B cell (primary cell): ENCODE measurements at regions not wholly inside any gene's neighbourhood (a gene's known extent, or its start where the extent isn't known, plus 50 kb on each side); places are given as distances from the start of the nearest gene placed in this dataset.
"Not testable (repeated sequence)": the region's sequence is repeated elsewhere in the genome, so short reads cannot be mapped to it uniquely, and the experiment has no call there.

Source experiments
- ATAC-seq: fragments of 200-7000 bp; cut with Tn5 transposase; one replicate; pipeline ENCODE4 v1.10.0; 2021; ENCODE audit warnings: low read depth, mild to moderate bottlenecking, moderate number of reproducible peaks, moderate library complexity
- CTCF ChIA-PET: fragments of 350-600 bp; sonication (Branson Sonifier 250); formaldehyde crosslinking; loops from one replicate; lab custom pipeline; 2021; ENCODE audit warnings: antibody characterized with exemption, inconsistent platforms; lab: Charles Lee
- POLR2A ChIA-PET: fragments of 350-600 bp; sonication (Branson Sonifier 250); formaldehyde crosslinking; loops from one replicate; lab custom pipeline; 2021; ENCODE audit warnings: antibody characterized with exemption; lab: Charles Lee
- DNase-seq: peaks from one replicate; pipeline ENCODE4 v3.0.0; 2013
- H2AFZ ChIP-seq: 2 replicates; pipeline ENCODE4 v1.6.1; 2012; ENCODE audit warnings: mild to moderate bottlenecking, low read depth, low read length; ENCODE audit not compliant: insufficient read depth, poor library complexity, severe bottlenecking
- H3K27ac ChIP-seq, 2 donors: 1 replicate in 1 of 2; 2 replicates in 1 of 2; pipeline ENCODE4 v1.5.1; 2012 to 2013; ENCODE audit warnings: low read length in 2 of 2, mild to moderate bottlenecking in 2 of 2, moderate library complexity in 1 of 2
- H3K27me3 ChIP-seq, 4 experiments: fragments of 200-600 bp in 1 of 4; sonication (generic) in 1 of 4; replicated peaks in 1 of 4; 1 replicate in 2 of 4; 2 replicates in 2 of 4; pipeline versions ENCODE4 v1.6.1 to v1.7.0; 2013 to 2016; ENCODE audit warnings: low read length in 3 of 4, mild to moderate bottlenecking in 2 of 4, mixed read lengths in 1 of 4, moderate library complexity in 1 of 4; ENCODE audit not compliant: insufficient read depth in 4 of 4, control insufficient read depth in 3 of 4; ENCODE audit errors: control extremely low read depth in 1 of 4
- H3K36me3 ChIP-seq, 2 experiments: replicated peaks in 1 of 2; 1 replicate in 1 of 2; 2 replicates in 1 of 2; pipeline versions ENCODE4 v1.6.1 to v1.7.1; 2013; ENCODE audit warnings: low read length in 1 of 2; ENCODE audit not compliant: insufficient read depth in 2 of 2, control insufficient read depth in 1 of 2; ENCODE audit errors: control extremely low read depth in 1 of 2, extremely low read depth in 1 of 2
- H3K4me1 ChIP-seq, 2 donors: fragments of 200-600 bp in 1 of 2; sonication (generic) in 1 of 2; 1 replicate in 1 of 2; 2 replicates in 1 of 2; pipeline versions ENCODE4 v1.5.1 to v1.6.1; 2013 to 2017; ENCODE audit warnings: low read length in 2 of 2; ENCODE audit not compliant: control insufficient read depth in 2 of 2, insufficient read depth in 2 of 2
- H3K4me2 ChIP-seq: replicated peaks from 2 replicates; pipeline ENCODE3; 2012; ENCODE audit warnings: mild to moderate bottlenecking, low read depth, low read length; ENCODE audit not compliant: poor library complexity, severe bottlenecking
- H3K4me3 ChIP-seq, 5 experiments: fragments of 200-600 bp in 1 of 5; sonication (generic) in 1 of 5; 1 replicate in 3 of 5; 2 replicates in 2 of 5; pipeline versions ENCODE4 v1.5.1 to v1.7.0; 2011 to 2016; ENCODE audit warnings: low read length in 4 of 5, mild to moderate bottlenecking in 4 of 5, low read depth in 2 of 5, control low read depth in 1 of 5, moderate library complexity in 1 of 5; ENCODE audit not compliant: insufficient read depth in 1 of 5; ENCODE audit errors: control extremely low read depth in 1 of 5, extremely low read depth in 1 of 5
- H3K79me2 ChIP-seq: fragments of 200-600 bp; sonication (generic); one replicate; pipeline ENCODE4 v1.6.0; 2016; ENCODE audit warnings: low read length; ENCODE audit not compliant: control insufficient read depth, insufficient read depth
- H3K9ac ChIP-seq: fragments of 200-600 bp; sonication (generic); 2 replicates; pipeline ENCODE4 v1.6.1; 2017; ENCODE audit warnings: mild to moderate bottlenecking, low read length, moderate library complexity
- H3K9me3 ChIP-seq, 3 donors: one replicate each; pipeline versions ENCODE4 v1.6.1 to v1.7.1; 2013; ENCODE audit warnings: low read length in 2 of 3; ENCODE audit not compliant: control insufficient read depth in 2 of 3, insufficient read depth in 1 of 3; ENCODE audit errors: control extremely low read depth in 1 of 3
- H4K20me1 ChIP-seq: 2 replicates; pipeline ENCODE4 v1.6.0; 2012; ENCODE audit warnings: mild to moderate bottlenecking, low read length; ENCODE audit not compliant: insufficient read depth, control insufficient read depth, poor library complexity, severe bottlenecking
- H3K27ac Mint-ChIP-seq: one replicate; pipeline ENCODE4 v1.8.0; 2021; ENCODE audit warnings: mixed read lengths
- H3K27me3 Mint-ChIP-seq: one replicate; pipeline ENCODE4 v1.8.0; 2021; ENCODE audit warnings: mixed read lengths
- H3K4me1 Mint-ChIP-seq: one replicate; pipeline ENCODE4 v1.8.0; 2021; ENCODE audit warnings: mixed read lengths
- H3K4me3 Mint-ChIP-seq: one replicate; pipeline ENCODE4 v1.8.0; 2021; ENCODE audit warnings: mixed read lengths
- H3K9me3 Mint-ChIP-seq: one replicate; pipeline ENCODE4 v1.8.0; 2022; ENCODE audit warnings: mixed read lengths; ENCODE audit not compliant: insufficient read depth
- EZH2 ChIP-seq: IDR thresholded peaks from 2 replicates; pipeline ENCODE4 v1.6.1; 2012; ENCODE audit warnings: borderline replicate concordance, low read depth, mild to moderate bottlenecking, moderate library complexity, low read length; ENCODE audit not compliant: insufficient read depth, poor library complexity, severe bottlenecking
- WGBS: methylation state at CpG from one replicate; pipeline ENCODE4 v1.1.5; 2013; ENCODE audit warnings: missing lambda C conversion rate; ENCODE audit not compliant: insufficient coverage; 5-methylcytosine and 5-hydroxymethylcytosine counted together
- intact Hi-C: fragments of 100-400 bp; cut with micrococcal nuclease; formaldehyde crosslinking; loops from one replicate; pipeline ENCODE4 v1.10.0; 2022
- TF ChIP-seq, protein P1 (sequence below): fragments of 200-600 bp; IDR thresholded peaks from one replicate; pipeline ENCODE4 v1.8.0; 2022; ENCODE audit warnings: antibody characterized with exemption, mild to moderate bottlenecking

DNA sequence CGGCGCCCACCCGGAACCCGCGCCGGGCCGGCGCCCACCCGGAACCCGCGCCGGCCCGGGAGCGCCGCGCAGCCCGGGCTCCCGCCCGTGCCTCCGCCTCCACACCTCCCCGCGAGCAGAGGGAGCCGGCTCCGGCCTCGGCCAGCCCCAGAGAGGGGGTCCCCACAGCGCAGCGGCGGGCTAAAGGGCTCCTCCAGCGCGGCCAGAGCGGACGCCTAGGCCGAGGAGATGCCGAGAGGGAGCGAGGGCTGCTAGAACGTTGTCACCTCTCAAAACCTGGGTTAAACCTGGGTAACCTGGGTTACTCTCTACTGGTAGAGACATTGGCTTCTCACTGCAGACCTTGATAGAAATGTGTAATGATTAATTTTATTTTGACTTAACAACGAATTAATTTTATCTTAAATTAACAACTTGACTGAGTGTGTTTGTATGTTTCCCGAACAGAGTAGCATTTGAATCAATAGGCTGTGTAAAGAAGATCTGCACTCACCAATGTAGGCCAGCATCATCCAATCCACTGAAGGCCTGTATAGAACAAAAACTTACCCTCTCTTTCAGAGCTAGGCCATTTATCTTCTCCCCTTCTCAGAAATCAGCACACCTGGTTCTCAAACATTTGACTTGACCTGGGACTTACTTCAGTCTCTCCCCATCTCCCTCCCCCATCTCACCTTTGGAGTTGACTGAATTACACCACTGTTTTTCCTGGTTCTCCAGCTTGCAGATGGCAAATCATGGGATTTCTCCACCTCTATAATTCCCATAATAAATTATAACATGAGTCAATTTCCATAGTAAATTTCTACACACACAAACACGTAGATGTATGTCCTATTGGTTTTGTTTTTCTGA lies 242.7 kb downstream of the ASXL3 start:
- no peaks in the 10 kb centered on the region for H3K9me3 Mint-ChIP-seq
- no peak overlapping the region for H2AFZ ChIP-seq

DNA sequence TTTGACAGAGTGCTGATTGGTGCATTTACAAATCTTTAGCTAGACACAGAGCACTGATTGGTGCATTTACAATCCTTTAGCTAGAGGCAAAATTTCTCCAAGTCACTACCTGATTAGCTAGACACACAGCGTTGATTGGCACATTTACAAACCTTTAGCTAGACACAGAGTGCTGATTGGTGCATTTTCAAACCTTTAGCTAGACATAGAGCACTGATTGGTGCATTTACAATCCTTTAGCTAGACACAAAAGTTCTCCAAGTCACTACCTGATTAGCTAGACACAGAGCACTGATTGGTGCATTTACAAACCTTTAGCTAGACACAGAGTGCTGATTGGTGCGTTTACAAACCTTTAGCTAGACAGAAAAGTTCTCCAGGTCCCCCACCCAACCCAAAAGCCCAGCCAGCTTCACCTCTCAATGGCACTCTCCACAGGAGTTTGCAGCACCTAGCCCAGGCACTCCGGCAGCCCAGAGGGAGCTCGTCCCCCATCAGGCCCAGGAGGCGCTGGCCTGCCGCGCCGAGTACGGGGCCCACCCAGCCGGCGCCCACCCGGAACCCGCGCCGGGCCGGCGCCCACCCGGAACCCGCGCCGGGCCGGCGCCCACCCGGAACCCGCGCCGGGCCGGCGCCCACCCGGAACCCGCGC lies 241.8 kb downstream of the ASXL3 start:
- H3K27ac Mint-ChIP-seq, H2AFZ ChIP-seq, CTCF ChIA-PET, H3K9ac ChIP-seq, ATAC-seq, H3K4me3 Mint-ChIP-seq, H3K4me1 Mint-ChIP-seq, intact Hi-C loops, H3K9me3 Mint-ChIP-seq, DNase-seq, POLR2A ChIA-PET, H3K36me3 ChIP-seq, H3K4me3 ChIP-seq, H3K4me1 ChIP-seq, H3K27me3 ChIP-seq, H3K27me3 Mint-ChIP-seq, H3K79me2 ChIP-seq, H3K9me3 ChIP-seq, H3K4me2 ChIP-seq, H4K20me1 ChIP-seq, H3K27ac ChIP-seq: not testable (repeated sequence)
- WGBS = 100% methylated on average over 4 of the region's 32 CpGs

More for the DNA sequence above, 242.7 kb downstream of the ASXL3 start:
- Histone ChIP-seq H4K20me1 (no peaks in the 10 kb centered on the region), H3K4me2 (no peak overlapping the region), H3K4me1 (no peaks in the 10 kb centered on the region), H3K27ac (no peak overlapping the region), H3K4me3 (no peak overlapping the region), H3K9me3 (peaks cover 0 to 3% (median 0%) of the 10 kb centered on the region in 3 donors), H3K27me3 (no peaks in the 10 kb centered on the region), H3K36me3 (no peaks in the 10 kb centered on the region), H3K9ac (no peak overlapping the region), H3K79me2 (no peaks in the 10 kb centered on the region)
- no peak for TF ChIP-seq EZH2
- TF ChIP-seq, protein P1, sequence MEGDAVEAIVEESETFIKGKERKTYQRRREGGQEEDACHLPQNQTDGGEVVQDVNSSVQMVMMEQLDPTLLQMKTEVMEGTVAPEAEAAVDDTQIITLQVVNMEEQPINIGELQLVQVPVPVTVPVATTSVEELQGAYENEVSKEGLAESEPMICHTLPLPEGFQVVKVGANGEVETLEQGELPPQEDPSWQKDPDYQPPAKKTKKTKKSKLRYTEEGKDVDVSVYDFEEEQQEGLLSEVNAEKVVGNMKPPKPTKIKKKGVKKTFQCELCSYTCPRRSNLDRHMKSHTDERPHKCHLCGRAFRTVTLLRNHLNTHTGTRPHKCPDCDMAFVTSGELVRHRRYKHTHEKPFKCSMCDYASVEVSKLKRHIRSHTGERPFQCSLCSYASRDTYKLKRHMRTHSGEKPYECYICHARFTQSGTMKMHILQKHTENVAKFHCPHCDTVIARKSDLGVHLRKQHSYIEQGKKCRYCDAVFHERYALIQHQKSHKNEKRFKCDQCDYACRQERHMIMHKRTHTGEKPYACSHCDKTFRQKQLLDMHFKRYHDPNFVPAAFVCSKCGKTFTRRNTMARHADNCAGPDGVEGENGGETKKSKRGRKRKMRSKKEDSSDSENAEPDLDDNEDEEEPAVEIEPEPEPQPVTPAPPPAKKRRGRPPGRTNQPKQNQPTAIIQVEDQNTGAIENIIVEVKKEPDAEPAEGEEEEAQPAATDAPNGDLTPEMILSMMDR = no peak
- intact Hi-C loops = no loop called here
- no peak for ATAC-seq
- ChIA-PET POLR2A (no interaction called here), CTCF (no interaction called here)
- Mint-ChIP-seq H3K27ac (no peak overlapping the region), H3K4me3 (no peak overlapping the region), H3K4me1 (no peaks in the 10 kb centered on the region), H3K27me3 (no peaks in the 10 kb centered on the region)
- no peak for DNase-seq
- WGBS = 53% methylated on average over 35 of the region's 39 CpGs
